CD8-positive, alpha-beta memory T cell (primary cell): ENCODE measurements at regions not wholly inside any gene's neighbourhood (a gene's known extent, or its start where the extent isn't known, plus 50 kb on each side); places are given as distances from the start of the nearest gene placed in this dataset.

ENCODE experiments used
- CTCF ChIA-PET: fragments of 350-600 bp; sonication (Branson Sonifier 250); formaldehyde crosslinking; loops from one replicate; lab custom pipeline; 2021; ENCODE audit warnings: antibody characterized with exemption; lab: Charles Lee
- POLR2A ChIA-PET: fragments of 350-600 bp; sonication (Branson Sonifier 250); formaldehyde crosslinking; loops from one replicate; lab custom pipeline; 2021; ENCODE audit warnings: antibody characterized with exemption; lab: Charles Lee
- DNase-seq, 5 donors: peaks; one replicate each; pipeline versions ENCODE4 v3.0.0 to v3.0.0-alpha.2; 2020 to 2022; ENCODE audit warnings: mixed read lengths in 1 of 5
- H3K27ac ChIP-seq: one replicate; pipeline ENCODE4 v1.7.0; 2013; ENCODE audit warnings: low read depth, mild to moderate bottlenecking, low read length, moderate library complexity
- H3K27me3 ChIP-seq: 2 replicates; pipeline ENCODE4 v1.7.0; 2013; ENCODE audit warnings: low read length, mild to moderate bottlenecking; ENCODE audit not compliant: insufficient read depth, poor library complexity, severe bottlenecking
- H3K36me3 ChIP-seq: 2 replicates; pipeline ENCODE4 v1.7.0; 2013; ENCODE audit warnings: mild to moderate bottlenecking, low read length, moderate library complexity; ENCODE audit not compliant: insufficient read depth
- H3K4me1 ChIP-seq: 2 replicates; pipeline ENCODE4 v1.7.0; 2013; ENCODE audit warnings: mild to moderate bottlenecking, low read length, moderate library complexity; ENCODE audit not compliant: insufficient read depth
- H3K4me3 ChIP-seq: 2 replicates; pipeline ENCODE4 v1.7.0; 2013; ENCODE audit warnings: mild to moderate bottlenecking, low read length
- H3K9me3 ChIP-seq: 2 replicates; pipeline ENCODE4 v1.7.0; 2013; ENCODE audit warnings: mild to moderate bottlenecking, low read length
- H3K27ac Mint-ChIP-seq, 8 donors: one replicate each; pipeline ENCODE4 v1.8.0; 2020 to 2021; ENCODE audit warnings: mixed read lengths in 8 of 8, mild to moderate bottlenecking in 6 of 8, inconsistent platforms in 3 of 8, moderate library complexity in 3 of 8
- H3K27me3 Mint-ChIP-seq, 2 donors: one replicate each; pipeline ENCODE4 v1.8.0; 2020 to 2021; ENCODE audit warnings: mixed read lengths in 2 of 2, mild to moderate bottlenecking in 1 of 2, moderate library complexity in 1 of 2
- H3K36me3 Mint-ChIP-seq, 3 donors: one replicate each; pipeline ENCODE4 v1.8.0; 2020 to 2021; ENCODE audit warnings: mixed read lengths in 3 of 3, inconsistent platforms in 1 of 3, mild to moderate bottlenecking in 1 of 3
- H3K4me1 Mint-ChIP-seq, 3 donors: one replicate each; pipeline ENCODE4 v1.8.0; 2020 to 2021; ENCODE audit warnings: mixed read lengths in 3 of 3, inconsistent platforms in 1 of 3, mild to moderate bottlenecking in 1 of 3
- H3K4me3 Mint-ChIP-seq, 7 donors: one replicate each; pipeline ENCODE4 v1.8.0; 2020 to 2021; ENCODE audit warnings: mixed read lengths in 7 of 7, mild to moderate bottlenecking in 6 of 7, moderate library complexity in 4 of 7, inconsistent platforms in 2 of 7
- H3K9me3 Mint-ChIP-seq, 5 donors: one replicate each; pipeline ENCODE4 v1.8.0; 2020 to 2022; ENCODE audit warnings: mixed read lengths in 5 of 5, mild to moderate bottlenecking in 3 of 5, moderate library complexity in 2 of 5, inconsistent platforms in 1 of 5

DNA sequence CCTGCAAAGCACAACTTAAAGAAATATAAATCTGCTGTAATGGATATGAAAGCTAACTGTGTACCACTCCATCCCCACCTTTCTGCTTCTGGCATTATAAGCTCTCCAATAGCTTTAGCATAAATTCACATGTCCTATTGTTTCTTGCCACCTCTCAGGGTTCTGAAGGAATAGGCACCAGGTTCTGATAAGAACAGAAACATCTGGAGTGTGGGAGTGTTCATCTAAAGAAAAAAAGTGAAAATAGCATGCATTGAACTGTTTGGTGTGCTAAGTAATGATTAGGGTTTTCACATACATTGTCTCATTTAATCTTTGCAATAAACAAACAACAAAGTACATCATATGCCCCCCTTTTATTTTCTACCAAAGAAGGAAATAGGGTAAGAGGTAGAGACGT is 72.3 kb downstream of the FAM76B start:
- no peaks in the 10 kb centered on the region for H3K36me3 Mint-ChIP-seq
- H3K9me3 Mint-ChIP-seq, result no peaks in the 10 kb centered on the region
- no peak for DNase-seq
- no peak overlapping the region for H3K27ac ChIP-seq
- no peaks in the 10 kb centered on the region for H3K9me3 ChIP-seq
- no peak overlapping the region for H3K4me3 Mint-ChIP-seq
- H3K4me3 ChIP-seq, result no peak overlapping the region
- H3K27ac Mint-ChIP-seq, result no peak overlapping the region
- H3K27me3 ChIP-seq, result no peaks in the 10 kb centered on the region
- peaks cover 2 to 9% of the 10 kb centered on the region in 2 donors for H3K27me3 Mint-ChIP-seq
- CTCF ChIA-PET, result no interaction called here
- H3K36me3 ChIP-seq, result no peaks in the 10 kb centered on the region
- POLR2A ChIA-PET, result no interaction called here
- H3K4me1 ChIP-seq, result peaks cover 19% of the 10 kb centered on the region
- H3K4me1 Mint-ChIP-seq, result peaks cover 15 to 39% (median 26%) of the 10 kb centered on the region in 3 donors

DNA sequence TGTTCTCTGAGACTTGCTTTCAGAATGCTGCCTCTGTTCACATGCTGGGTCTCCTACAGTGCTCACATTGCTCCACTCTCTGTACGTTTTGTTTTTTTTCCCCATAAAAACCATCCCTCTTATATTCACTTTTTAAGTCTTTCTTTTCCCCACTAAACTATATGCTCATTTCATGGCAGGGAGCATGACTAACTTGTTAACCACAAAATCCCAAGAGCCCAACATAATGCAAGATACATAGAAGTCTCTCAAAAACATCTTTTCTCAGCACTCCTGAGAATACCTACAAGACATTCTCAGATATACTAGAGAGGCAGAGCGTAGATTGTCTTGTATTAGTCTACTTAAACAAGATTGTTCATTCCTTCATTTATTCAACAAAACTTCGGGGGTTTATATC is 73.3 kb downstream of the FAM76B start:
- Mint-ChIP-seq H3K27ac (peak overlapping the region in 2 of 8 donors; percentile 41 to 44), H3K36me3 (no peaks in the 10 kb centered on the region), H3K27me3 (peaks cover 2 to 18% of the 10 kb centered on the region in 2 donors), H3K4me1 (peaks cover 14 to 40% (median 26%) of the 10 kb centered on the region in 3 donors), H3K4me3 (no peak overlapping the region), H3K9me3 (no peaks in the 10 kb centered on the region)
- Histone ChIP-seq H3K4me3 (no peak overlapping the region), H3K36me3 (no peaks in the 10 kb centered on the region), H3K9me3 (no peaks in the 10 kb centered on the region), H3K4me1 (peaks cover 19% of the 10 kb centered on the region), H3K27ac (no peak overlapping the region), H3K27me3 (no peaks in the 10 kb centered on the region)
- ChIA-PET POLR2A (no interaction called here), CTCF (interaction anchor here (0.9 to 1.7 kb wide), 2 partner anchors 11 to 564 kb away, joined by 4 to 10 read pairs; no protein-coding TSS in a partner anchor)
- no peak for DNase-seq

DNA sequence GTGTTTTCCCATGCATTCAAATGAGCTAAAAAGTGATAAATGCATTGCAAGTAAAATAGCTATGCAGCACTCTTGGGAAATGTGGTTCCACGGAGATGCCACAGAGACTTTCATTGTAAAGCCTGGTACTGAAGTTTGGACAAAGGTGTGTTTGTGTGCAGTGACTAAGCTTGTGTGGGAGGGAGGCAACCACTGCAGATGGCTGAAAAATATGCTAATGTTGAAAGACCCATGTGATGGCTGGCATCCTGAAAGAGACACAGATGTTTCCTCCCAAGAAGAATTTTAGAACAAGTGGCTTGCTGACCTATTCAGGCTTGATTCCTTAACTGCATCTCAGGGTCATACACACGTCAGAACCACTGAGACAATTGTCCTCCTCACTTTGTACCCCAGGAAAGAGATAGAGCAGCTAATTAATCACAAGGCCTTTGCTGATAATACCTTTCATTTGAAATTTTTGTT is 73.8 kb downstream of the FAM76B start:
- Histone ChIP-seq H3K36me3 (no peaks in the 10 kb centered on the region), H3K4me1 (peaks cover 15% of the 10 kb centered on the region), H3K27me3 (no peaks in the 10 kb centered on the region), H3K27ac (no peak overlapping the region), H3K4me3 (no peak overlapping the region), H3K9me3 (no peaks in the 10 kb centered on the region)
- peaks cover 2 to 18% of the 10 kb centered on the region in 2 donors for H3K27me3 Mint-ChIP-seq
- DNase-seq, result no peak
- CTCF ChIA-PET, result interaction anchor here (0.9 to 1.7 kb wide), 3 partner anchors 10 to 564 kb away, joined by 3 to 10 read pairs (median 4); no protein-coding TSS in a partner anchor
- H3K27ac Mint-ChIP-seq, result peak overlapping the region in 4 of 8 donors; percentile 16 to 41 (median 28)
- peak overlapping the region in 1 of 7 donors; percentile 14 for H3K4me3 Mint-ChIP-seq
- peaks cover 14 to 36% (median 23%) of the 10 kb centered on the region in 3 donors for H3K4me1 Mint-ChIP-seq
- H3K36me3 Mint-ChIP-seq, result no peaks in the 10 kb centered on the region
- no peaks in the 10 kb centered on the region for H3K9me3 Mint-ChIP-seq
- POLR2A ChIA-PET, result no interaction called here

DNA sequence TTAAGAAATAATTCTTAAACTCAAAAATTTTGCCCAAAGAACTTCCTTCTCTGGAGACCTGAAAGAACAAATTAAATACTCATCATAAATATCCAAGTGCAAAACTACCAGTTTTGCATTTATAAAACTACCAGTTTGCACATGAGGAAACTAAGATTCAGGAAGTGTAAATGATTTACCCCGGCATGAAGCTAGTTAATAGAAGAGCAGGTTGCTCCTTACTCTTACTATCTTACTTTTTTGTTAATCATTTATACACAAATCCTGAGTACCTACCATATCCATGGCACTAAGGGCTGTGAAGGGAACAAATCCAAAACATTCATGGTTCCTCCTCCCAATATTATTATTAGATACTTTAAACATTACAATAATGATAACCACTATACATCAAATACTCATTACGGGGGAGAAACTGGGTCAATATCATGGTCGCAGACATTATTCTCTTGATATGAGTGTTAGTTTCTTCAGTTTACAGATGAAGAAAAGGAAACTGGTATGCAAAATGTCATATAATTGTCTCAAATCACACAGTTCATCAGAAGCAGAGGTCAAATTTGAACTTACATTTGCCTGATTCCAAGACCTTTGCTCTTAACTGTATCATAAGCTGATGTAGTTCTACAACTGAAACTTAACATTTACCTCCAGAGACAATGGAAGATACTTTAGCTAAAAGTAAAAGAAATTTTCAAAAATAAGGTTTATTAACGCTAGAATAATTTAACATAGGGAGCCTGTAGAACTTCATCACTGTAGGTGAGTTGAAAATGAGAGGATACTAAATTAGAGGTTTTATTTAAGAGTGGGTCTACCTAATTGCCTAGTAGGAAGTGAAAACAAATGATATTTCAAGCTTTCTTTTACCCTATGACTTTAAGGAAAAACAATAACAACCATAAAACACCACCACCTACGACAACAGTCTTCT is 74.5 kb downstream of the FAM76B start:
- H3K4me1 Mint-ChIP-seq, result peaks cover 9 to 29% (median 17%) of the 10 kb centered on the region in 3 donors
- no peaks in the 10 kb centered on the region for H3K27me3 ChIP-seq
- H3K9me3 ChIP-seq, result no peaks in the 10 kb centered on the region
- H3K36me3 ChIP-seq, result no peaks in the 10 kb centered on the region
- H3K4me3 ChIP-seq, result no peak overlapping the region
- H3K9me3 Mint-ChIP-seq, result no peaks in the 10 kb centered on the region
- no peak overlapping the region for H3K27ac Mint-ChIP-seq
- DNase-seq, result no peak
- no peaks in the 10 kb centered on the region for H3K36me3 Mint-ChIP-seq
- POLR2A ChIA-PET, result interaction anchor here (0.6 kb wide), 1 partner anchor 275 kb away, joined by 3 read pairs; no protein-coding TSS in a partner anchor
- H3K27me3 Mint-ChIP-seq, result peaks cover under 1 to 18% of the 10 kb centered on the region in 2 donors
- peak overlapping the region in 1 of 7 donors; percentile 14 for H3K4me3 Mint-ChIP-seq
- H3K4me1 ChIP-seq, result peaks cover 11% of the 10 kb centered on the region
- no peak overlapping the region for H3K27ac ChIP-seq
- CTCF ChIA-PET, result interaction anchor here (0.9 to 1.7 kb wide), 4 partner anchors 9 to 563 kb away, joined by 3 to 10 read pairs (median 4); no protein-coding TSS in a partner anchor

DNA sequence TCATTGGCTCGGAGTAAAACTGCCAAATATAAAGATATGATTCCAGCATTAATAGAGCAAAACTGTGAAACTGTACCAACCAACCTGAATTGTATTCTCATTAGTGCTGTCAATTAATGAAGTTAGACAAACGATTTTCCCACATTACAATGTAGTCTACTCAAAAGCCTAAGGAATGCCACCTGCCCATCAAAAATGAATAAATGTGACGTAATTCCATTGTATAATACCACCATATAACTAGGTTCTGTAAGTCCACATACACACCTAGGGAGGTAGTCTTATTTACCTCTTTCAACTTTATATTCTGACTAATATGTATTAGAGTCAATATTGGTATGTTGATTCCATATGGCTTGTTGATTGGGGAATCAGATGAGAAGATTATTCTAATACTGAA is 76.2 kb downstream of the FAM76B start:
- no peaks in the 10 kb centered on the region for H3K27me3 ChIP-seq
- H3K4me1 Mint-ChIP-seq, result peaks cover 6 to 20% (median 13%) of the 10 kb centered on the region in 3 donors
- ChIA-PET CTCF (interaction anchor here (1.7 to 2.6 kb wide), 2 partner anchors 559 to 560 kb away, joined by 4 to 14 read pairs; no protein-coding TSS in a partner anchor), POLR2A (no interaction called here)
- no peak overlapping the region for H3K4me3 ChIP-seq
- no peak overlapping the region for H3K4me3 Mint-ChIP-seq
- H3K27ac Mint-ChIP-seq, result no peak overlapping the region
- H3K9me3 ChIP-seq, result no peaks in the 10 kb centered on the region
- peaks cover 0 to 18% of the 10 kb centered on the region in 2 donors for H3K27me3 Mint-ChIP-seq
- H3K9me3 Mint-ChIP-seq, result no peaks in the 10 kb centered on the region
- H3K36me3 Mint-ChIP-seq, result no peaks in the 10 kb centered on the region
- H3K27ac ChIP-seq, result no peak overlapping the region
- H3K4me1 ChIP-seq, result peaks cover 11% of the 10 kb centered on the region
- DNase-seq, result no peak
- H3K36me3 ChIP-seq, result no peaks in the 10 kb centered on the region

DNA sequence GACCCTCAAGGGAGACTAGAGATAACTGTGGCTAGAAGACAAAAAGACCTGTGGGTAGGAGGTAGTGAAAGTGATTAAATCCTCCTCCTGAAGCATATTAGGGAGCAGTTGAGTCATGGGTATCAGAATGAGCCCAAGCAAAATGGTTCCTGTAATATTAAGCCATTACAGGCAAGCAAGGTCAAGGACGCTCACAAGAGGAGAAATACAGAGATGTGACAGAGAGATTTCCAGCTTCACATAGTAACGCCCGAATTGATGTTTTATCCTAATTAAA is 77.7 kb downstream of the FAM76B start:
- H3K36me3 Mint-ChIP-seq, result no peaks in the 10 kb centered on the region
- no peak overlapping the region for H3K4me3 ChIP-seq

DNA sequence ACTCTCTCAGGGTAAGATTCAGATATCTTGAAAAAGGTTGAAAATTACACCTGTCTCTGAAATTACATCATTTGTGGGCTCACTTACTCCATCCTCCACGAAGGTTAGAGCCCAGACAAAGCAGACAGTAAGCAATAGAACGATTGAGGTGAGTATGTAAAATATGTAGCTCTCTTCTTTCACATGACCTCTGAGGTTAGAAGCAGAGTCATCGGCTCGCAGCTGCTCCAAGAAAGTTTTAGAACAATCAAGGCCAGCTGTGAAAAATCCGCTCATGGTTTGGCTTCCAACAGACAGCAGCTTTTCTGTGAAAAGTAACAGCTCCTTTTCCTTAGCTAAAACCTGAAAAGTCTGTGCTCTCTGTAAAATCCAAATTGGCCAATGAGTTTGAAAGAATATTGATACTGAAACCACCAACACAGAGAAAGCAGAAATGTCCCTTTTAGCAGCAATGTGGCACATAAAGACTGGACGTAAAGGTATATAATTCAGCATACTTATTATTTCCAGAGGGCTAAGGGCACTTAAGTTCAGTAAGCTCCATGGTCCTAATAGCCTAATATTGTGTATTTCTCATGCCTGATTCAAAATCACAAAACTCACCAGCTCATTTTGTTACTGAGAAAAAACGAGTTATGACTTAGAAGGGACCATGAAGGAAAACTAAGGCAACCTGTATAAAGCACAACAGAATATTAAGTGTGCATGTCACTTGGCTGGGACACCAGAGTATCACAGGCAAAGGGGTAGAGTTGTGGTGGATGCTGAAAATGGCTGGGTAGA is 78.2 kb downstream of the FAM76B start:
- DNase-seq, result no peak
- Histone ChIP-seq H3K36me3 (no peaks in the 10 kb centered on the region), H3K27ac (no peak overlapping the region), H3K27me3 (no peaks in the 10 kb centered on the region), H3K9me3 (no peaks in the 10 kb centered on the region), H3K4me3 (no peak overlapping the region), H3K4me1 (peaks cover 10% of the 10 kb centered on the region)
- CTCF ChIA-PET, result interaction anchor here (2.6 kb wide), 1 partner anchor 558 kb away, joined by 14 read pairs; no protein-coding TSS in a partner anchor
- Mint-ChIP-seq H3K9me3 (no peaks in the 10 kb centered on the region), H3K4me1 (peaks cover 6 to 19% (median 12%) of the 10 kb centered on the region in 3 donors), H3K36me3 (no peaks in the 10 kb centered on the region), H3K4me3 (no peak overlapping the region), H3K27ac (peak overlapping the region in 1 of 8 donors; percentile 39), H3K27me3 (peaks cover 0 to 18% of the 10 kb centered on the region in 2 donors)
- POLR2A ChIA-PET, result no interaction called here

More for the DNA sequence above, 77.7 kb downstream of the FAM76B start:
- no peak overlapping the region for H3K4me3 Mint-ChIP-seq
- peaks cover 0 to 18% of the 10 kb centered on the region in 2 donors for H3K27me3 Mint-ChIP-seq
- Histone ChIP-seq H3K9me3 (no peaks in the 10 kb centered on the region), H3K27ac (no peak overlapping the region), H3K4me1 (peaks cover 11% of the 10 kb centered on the region), H3K36me3 (no peaks in the 10 kb centered on the region), H3K27me3 (no peaks in the 10 kb centered on the region)
- CTCF ChIA-PET, result interaction anchor here (2.6 kb wide), 1 partner anchor 559 kb away, joined by 14 read pairs; no protein-coding TSS in a partner anchor
- no peak for DNase-seq
- H3K27ac Mint-ChIP-seq, result peak overlapping the region in 1 of 8 donors; percentile 39
- no peaks in the 10 kb centered on the region for H3K9me3 Mint-ChIP-seq
- POLR2A ChIA-PET, result no interaction called here
- H3K4me1 Mint-ChIP-seq, result peaks cover 6 to 20% (median 13%) of the 10 kb centered on the region in 3 donors
